GM06990 (cell line): ENCODE measurements at regions not wholly inside any gene's neighbourhood (a gene's known extent, or its start where the extent isn't known, plus 50 kb on each side); places are given as distances from the start of the nearest gene placed in this dataset.

Experiments
- DNase-seq: peaks from one replicate; pipeline ENCODE4 v3.0.0-alpha.2; 2011; ENCODE audit not compliant: insufficient read length; ENCODE audit errors: extremely low read depth
- H3K27me3 ChIP-seq: replicated peaks from 2 replicates; pipeline ENCODE4 v1.6.0; 2011; ENCODE audit warnings: low read length; ENCODE audit not compliant: control insufficient read depth, insufficient read depth
- H3K36me3 ChIP-seq: 2 replicates; pipeline ENCODE4 v1.5.1; 2011; ENCODE audit warnings: low read length; ENCODE audit not compliant: control insufficient read depth, insufficient read depth
- H3K4me3 ChIP-seq: replicated peaks from 2 replicates; pipeline ENCODE4 v1.5.1; 2011; ENCODE audit warnings: low read depth, mild to moderate bottlenecking, control low read depth, low read length
- CTCF ChIP-seq: IDR thresholded peaks from 2 replicates; pipeline ENCODE4 v1.5.1; 2011; ENCODE audit warnings: low read length, control low read depth, mild to moderate bottlenecking, inconsistent platforms; ENCODE audit not compliant: insufficient read depth, poor library complexity, severe bottlenecking

- no peak for DNase-seq
- H3K4me3 ChIP-seq: no peak overlapping the region
- TF ChIP-seq CTCF: no peak
- no peaks in the 10 kb centered on the region for H3K27me3 ChIP-seq
- no peaks in the 10 kb centered on the region for H3K36me3 ChIP-seq
These were observed 283.0 kb upstream of the IZUMO3 start for GRCh38 chr9:24828687-24829086.

- no peak for TF ChIP-seq CTCF
These were observed 278.9 kb upstream of the IZUMO3 start for GRCh38 chr9:24824607-24825006.

GRCh38 chr9:24820196-24820595 is 274.5 kb upstream of the IZUMO3 start:
- no peak for TF ChIP-seq CTCF
- Histone ChIP-seq H3K27me3 (no peaks in the 10 kb centered on the region), H3K36me3 (no peaks in the 10 kb centered on the region), H3K4me3 (no peak overlapping the region)
- no peak for DNase-seq

More at GRCh38 chr9:24824607-24825006, 278.9 kb upstream of the IZUMO3 start:
- Histone ChIP-seq H3K27me3 (no peaks in the 10 kb centered on the region), H3K4me3 (no peak overlapping the region), H3K36me3 (no peaks in the 10 kb centered on the region)
- no peak for DNase-seq

GRCh38 chr9:24817756-24818155 is 272.1 kb upstream of the IZUMO3 start:
- no peak for TF ChIP-seq CTCF
- DNase-seq: no peak
- no peaks in the 10 kb centered on the region for H3K27me3 ChIP-seq
- no peak overlapping the region for H3K4me3 ChIP-seq
- no peaks in the 10 kb centered on the region for H3K36me3 ChIP-seq

GRCh38 chr9:24816006-24816405 is 270.3 kb upstream of the IZUMO3 start:
- Histone ChIP-seq H3K4me3 (no peak overlapping the region), H3K36me3 (no peaks in the 10 kb centered on the region)
- no peak for TF ChIP-seq CTCF

GRCh38 chr9:24801344-24801743 is 255.6 kb upstream of the IZUMO3 start:
- TF ChIP-seq CTCF: no peak
- no peak for DNase-seq
- H3K27me3 ChIP-seq: no peaks in the 10 kb centered on the region
- H3K4me3 ChIP-seq: no peak overlapping the region
- no peaks in the 10 kb centered on the region for H3K36me3 ChIP-seq

More at GRCh38 chr9:24816006-24816405, 270.3 kb upstream of the IZUMO3 start:
- H3K27me3 ChIP-seq: no peaks in the 10 kb centered on the region
- no peak for DNase-seq
